ENCODE measurements at regions not wholly inside any gene's neighbourhood (a gene's known extent, or its start where the extent isn't known, plus 50 kb on each side); places are given as distances from the start of the nearest gene placed in this dataset.
A peak's percentile ranks its signal among the peaks of the same experiment; 100 is the strongest.
"Not testable (repeated sequence)": the region's sequence is repeated elsewhere in the genome, so short reads cannot be mapped to it uniquely, and the experiment has no call there.

- no peaks in the 10 kb centered on the region for H3K36me3 ChIP-seq (ENCODE audit: control insufficient read depth in 2 of 2, insufficient read depth in 1 of 2, low read length in 2 of 2)
- no peak overlapping the region for H3K4me3 ChIP-seq (ENCODE audit: low read depth, low read length)
- TF ChIP-seq GFI1B (tag by site-specific recombination; IDR thresholded peaks at IDR 0.05) (no peak), GLI2 (tag by site-specific recombination; IDR thresholded peaks at IDR 0.05; ENCODE audit: borderline replicate concordance, low read depth) (no peak), ZNF664 (tag by site-specific recombination; IDR thresholded peaks at IDR 0.05) (no peak), ZBTB1 (tag by site-specific recombination; IDR thresholded peaks at IDR 0.05) (no peak), ZEB2 (tag by site-specific recombination; IDR thresholded peaks at IDR 0.05) (no peak), ZNF585B (tag by site-specific recombination; IDR thresholded peaks at IDR 0.05) (no peak), ZIC2 (tag by site-specific recombination; IDR thresholded peaks at IDR 0.05) (no peak), REST (tag by site-specific recombination; IDR thresholded peaks at IDR 0.05) (no peak), EGR2 (tag by site-specific recombination; IDR thresholded peaks at IDR 0.05; ENCODE audit: low read depth) (no peak)
- TF ChIP-seq, protein P1, sequence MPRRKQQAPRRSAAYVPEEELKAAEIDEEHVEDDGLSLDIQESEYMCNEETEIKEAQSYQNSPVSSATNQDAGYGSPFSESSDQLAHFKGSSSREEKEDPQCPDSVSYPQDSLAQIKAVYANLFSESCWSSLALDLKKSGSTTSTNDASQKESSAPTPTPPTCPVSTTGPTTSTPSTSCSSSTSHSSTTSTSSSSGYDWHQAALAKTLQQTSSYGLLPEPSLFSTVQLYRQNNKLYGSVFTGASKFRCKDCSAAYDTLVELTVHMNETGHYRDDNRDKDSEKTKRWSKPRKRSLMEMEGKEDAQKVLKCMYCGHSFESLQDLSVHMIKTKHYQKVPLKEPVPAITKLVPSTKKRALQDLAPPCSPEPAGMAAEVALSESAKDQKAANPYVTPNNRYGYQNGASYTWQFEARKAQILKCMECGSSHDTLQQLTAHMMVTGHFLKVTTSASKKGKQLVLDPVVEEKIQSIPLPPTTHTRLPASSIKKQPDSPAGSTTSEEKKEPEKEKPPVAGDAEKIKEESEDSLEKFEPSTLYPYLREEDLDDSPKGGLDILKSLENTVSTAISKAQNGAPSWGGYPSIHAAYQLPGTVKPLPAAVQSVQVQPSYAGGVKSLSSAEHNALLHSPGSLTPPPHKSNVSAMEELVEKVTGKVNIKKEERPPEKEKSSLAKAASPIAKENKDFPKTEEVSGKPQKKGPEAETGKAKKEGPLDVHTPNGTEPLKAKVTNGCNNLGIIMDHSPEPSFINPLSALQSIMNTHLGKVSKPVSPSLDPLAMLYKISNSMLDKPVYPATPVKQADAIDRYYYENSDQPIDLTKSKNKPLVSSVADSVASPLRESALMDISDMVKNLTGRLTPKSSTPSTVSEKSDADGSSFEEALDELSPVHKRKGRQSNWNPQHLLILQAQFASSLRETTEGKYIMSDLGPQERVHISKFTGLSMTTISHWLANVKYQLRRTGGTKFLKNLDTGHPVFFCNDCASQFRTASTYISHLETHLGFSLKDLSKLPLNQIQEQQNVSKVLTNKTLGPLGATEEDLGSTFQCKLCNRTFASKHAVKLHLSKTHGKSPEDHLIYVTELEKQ (tag by site-specific recombination; IDR thresholded peaks at IDR 0.05; ENCODE audit: borderline replicate concordance), result no peak
- H3K9me3 ChIP-seq (ENCODE audit: control insufficient read depth, insufficient read depth, low read depth, low read length), result no peaks in the 10 kb centered on the region
- POLR2A ChIA-PET, result no interaction called here
- no peak overlapping the region for H3K27ac ChIP-seq (ENCODE audit: extremely low read depth, low read depth, low read length)
- CTCF ChIA-PET, result no interaction called here
- H3K4me1 ChIP-seq (ENCODE audit: control insufficient read depth, insufficient read depth, low read length), result no peaks in the 10 kb centered on the region
Observed at GRCh38 chr1:181239086-181239485, 150.6 kb downstream of the IER5 start.

- H3K4me1 ChIP-seq (ENCODE audit: control insufficient read depth, insufficient read depth, low read length); H3K27ac ChIP-seq (ENCODE audit: extremely low read depth, low read depth, low read length); CTCF ChIA-PET; H3K9me3 ChIP-seq (ENCODE audit: control insufficient read depth, insufficient read depth, low read depth, low read length); H3K4me3 ChIP-seq (ENCODE audit: low read depth, low read length); H3K36me3 ChIP-seq (ENCODE audit: control insufficient read depth in 2 of 2, insufficient read depth in 1 of 2, low read length in 2 of 2); POLR2A ChIA-PET: not testable (repeated sequence)
- TF ChIP-seq SETDB1 (IDR thresholded peaks at IDR 0.05; ENCODE audit: insufficient read length, low read length), result peak; percentile 17
Observed at GRCh38 chr1:181246320-181246719, 157.8 kb downstream of the IER5 start.

DNA sequence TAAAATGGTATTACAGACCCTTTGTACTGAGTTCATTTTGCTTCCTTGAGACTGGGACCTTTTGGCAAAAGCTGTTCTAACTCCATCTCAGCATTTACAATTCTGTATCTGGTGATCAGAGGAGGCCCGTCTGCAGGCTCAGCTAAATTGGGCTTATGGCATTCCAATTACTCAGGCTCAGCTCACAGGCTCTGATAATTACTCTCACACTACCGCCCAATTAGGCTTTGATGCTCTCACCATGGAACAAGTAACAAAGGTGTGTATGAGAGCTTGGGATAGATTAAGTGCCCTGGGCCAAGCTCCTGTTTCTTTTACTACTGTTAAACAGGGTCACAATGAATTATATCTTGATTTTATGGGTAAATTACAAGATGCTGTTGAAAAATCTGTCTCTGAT lies 159.9 kb downstream of the IER5 start:
- H3K4me3 ChIP-seq (ENCODE audit: low read depth, low read length); H3K9me3 ChIP-seq (ENCODE audit: control insufficient read depth, insufficient read depth, low read depth, low read length); H3K36me3 ChIP-seq (ENCODE audit: control insufficient read depth in 2 of 2, insufficient read depth in 1 of 2, low read length in 2 of 2); H3K4me1 ChIP-seq (ENCODE audit: control insufficient read depth, insufficient read depth, low read length); H3K27ac ChIP-seq (ENCODE audit: extremely low read depth, low read depth, low read length); POLR2A ChIA-PET; CTCF ChIA-PET: not testable (repeated sequence)

- Histone ChIP-seq H3K27ac (ENCODE audit: extremely low read depth, low read depth, low read length) (no peak overlapping the region), H3K36me3 (ENCODE audit: control insufficient read depth in 2 of 2, insufficient read depth in 1 of 2, low read length in 2 of 2) (no peaks in the 10 kb centered on the region), H3K4me1 (ENCODE audit: control insufficient read depth, insufficient read depth, low read length) (no peaks in the 10 kb centered on the region), H3K9me3 (ENCODE audit: control insufficient read depth, insufficient read depth, low read depth, low read length) (no peaks in the 10 kb centered on the region), H3K4me3 (ENCODE audit: low read depth, low read length) (no peak overlapping the region)
- ChIA-PET CTCF (no interaction called here), POLR2A (no interaction called here)
- TF ChIP-seq ZNF747 (tag by site-specific recombination; IDR thresholded peaks at IDR 0.05) (no peak), ZNF677 (tag by site-specific recombination; IDR thresholded peaks at IDR 0.05) (no peak), ZBTB17 (tag by site-specific recombination; IDR thresholded peaks at IDR 0.05) (no peak), ZNF391 (tag by site-specific recombination; IDR thresholded peaks at IDR 0.05; ENCODE audit: borderline replicate concordance, low read depth) (no peak), ZNF558 (tag by site-specific recombination; IDR thresholded peaks at IDR 0.05) (no peak), SETDB1 (IDR thresholded peaks at IDR 0.05; ENCODE audit: insufficient read length, low read length) (no peak), ZNF555 (tag by site-specific recombination; conservative IDR thresholded peaks at IDR 0.05) (no peak), ZBTB48 (tag by site-specific recombination; IDR thresholded peaks at IDR 0.05) (no peak), ZNF132 (tag by site-specific recombination; IDR thresholded peaks at IDR 0.05; ENCODE audit: borderline replicate concordance) (no peak), GLIS2 (tag by site-specific recombination; IDR thresholded peaks at IDR 0.05) (no peak), ZEB2 (tag by site-specific recombination; IDR thresholded peaks at IDR 0.05) (no peak)
- TF ChIP-seq, protein P2, sequence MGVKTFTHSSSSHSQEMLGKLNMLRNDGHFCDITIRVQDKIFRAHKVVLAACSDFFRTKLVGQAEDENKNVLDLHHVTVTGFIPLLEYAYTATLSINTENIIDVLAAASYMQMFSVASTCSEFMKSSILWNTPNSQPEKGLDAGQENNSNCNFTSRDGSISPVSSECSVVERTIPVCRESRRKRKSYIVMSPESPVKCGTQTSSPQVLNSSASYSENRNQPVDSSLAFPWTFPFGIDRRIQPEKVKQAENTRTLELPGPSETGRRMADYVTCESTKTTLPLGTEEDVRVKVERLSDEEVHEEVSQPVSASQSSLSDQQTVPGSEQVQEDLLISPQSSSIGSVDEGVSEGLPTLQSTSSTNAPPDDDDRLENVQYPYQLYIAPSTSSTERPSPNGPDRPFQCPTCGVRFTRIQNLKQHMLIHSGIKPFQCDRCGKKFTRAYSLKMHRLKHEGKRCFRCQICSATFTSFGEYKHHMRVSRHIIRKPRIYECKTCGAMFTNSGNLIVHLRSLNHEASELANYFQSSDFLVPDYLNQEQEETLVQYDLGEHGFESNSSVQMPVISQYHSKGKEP (tag by site-specific recombination; IDR thresholded peaks at IDR 0.05), result no peak
Observed at GRCh38 chr1:181249186-181249585, 160.7 kb downstream of the IER5 start.
